H1 (cell line): ENCODE measurements at regions not wholly inside any gene's neighbourhood (a gene's known extent, or its start where the extent isn't known, plus 50 kb on each side); places are given as distances from the start of the nearest gene placed in this dataset.

Experiments
- CTCF ChIA-PET: fragments of 300-600 bp; sonication (Branson Sonifier 250); formaldehyde crosslinking; loops from one replicate; lab custom pipeline; 2021; ENCODE audit not compliant: partially characterized antibody; lab: Charles Lee
- POLR2A ChIA-PET: fragments of 300-600 bp; sonication (Branson Sonifier 250); formaldehyde crosslinking; loops from one replicate; lab custom pipeline; 2021; ENCODE audit warnings: inconsistent platforms; ENCODE audit not compliant: partially characterized antibody; lab: Charles Lee
- DNase-seq, 2 experiments: peaks; one replicate each; pipeline versions ENCODE4 v3.0.0 to v3.0.0-alpha.2; 2010 to 2022; ENCODE audit warnings: low spot score in 2 of 2, low read depth in 1 of 2, mixed read lengths in 1 of 2
- FAIRE-seq: peaks from 2 replicates; lab custom pipeline; 2011; peaks lifted over from hg19 to GRCh38; lab: Jason Lieb, UNC
- H2AFZ ChIP-seq: 2 replicates; pipeline ENCODE4 v1.8.1; 2012; ENCODE audit warnings: low read length, inconsistent platforms
- H2AK5ac ChIP-seq: 2 replicates; pipeline ENCODE4 v1.6.1; 2013; ENCODE audit warnings: low read depth, low read length
- H2BK120ac ChIP-seq: replicated peaks from 2 replicates; pipeline ENCODE3; 2013; ENCODE audit warnings: low read depth, low read length, inconsistent platforms
- H2BK12ac ChIP-seq: 2 replicates; pipeline ENCODE4 v1.6.1; 2013; ENCODE audit warnings: low read depth, low read length
- H2BK15ac ChIP-seq: 2 replicates; pipeline ENCODE4 v1.6.1; 2013; ENCODE audit warnings: low read length
- H2BK20ac ChIP-seq: 2 replicates; pipeline ENCODE4 v1.6.1; 2013; ENCODE audit warnings: low read length
- H2BK5ac ChIP-seq: 2 replicates; pipeline ENCODE4 v1.6.1; 2013; ENCODE audit warnings: low read depth, low read length
- H3K14ac ChIP-seq: 2 replicates; pipeline ENCODE4 v1.6.1; 2013; ENCODE audit warnings: inconsistent platforms; ENCODE audit not compliant: insufficient read length
- H3K18ac ChIP-seq: 2 replicates; pipeline ENCODE4 v1.6.1; 2013; ENCODE audit warnings: low read length; ENCODE audit errors: extremely low read depth
- H3K23ac ChIP-seq: 2 replicates; pipeline ENCODE4 v1.6.1; 2013; ENCODE audit warnings: inconsistent platforms; ENCODE audit not compliant: insufficient read length
- H3K23me2 ChIP-seq: 2 replicates; pipeline ENCODE4 v1.6.1; 2013; ENCODE audit warnings: low read depth, low read length
- H3K27ac ChIP-seq: 2 replicates; pipeline ENCODE4 v1.6.1; 2011; ENCODE audit warnings: low read depth, low read length, inconsistent platforms
- H3K27me3 ChIP-seq, 4 experiments: replicated peaks in 1 of 4; 1 replicate in 1 of 4; 2 replicates in 3 of 4; pipeline versions ENCODE4 v1.6.1 to v1.8.1; 2011 to 2013; ENCODE audit warnings: low read length in 3 of 4, mild to moderate bottlenecking in 3 of 4, inconsistent platforms in 2 of 4, mixed read lengths in 2 of 4, moderate library complexity in 1 of 4; ENCODE audit not compliant: control insufficient read depth in 3 of 4, insufficient read depth in 3 of 4; ENCODE audit errors: extremely low read depth in 1 of 4
- H3K36me3 ChIP-seq, 4 experiments: 2 replicates each; pipeline versions ENCODE4 v1.6.1 to v1.8.1; 2011 to 2013; ENCODE audit warnings: mild to moderate bottlenecking in 4 of 4, low read length in 3 of 4, moderate library complexity in 2 of 4, control low read depth in 1 of 4, inconsistent platforms in 1 of 4; ENCODE audit not compliant: insufficient read depth in 4 of 4, control insufficient read depth in 2 of 4
- H3K4ac ChIP-seq: replicated peaks from 2 replicates; pipeline ENCODE3; 2013; ENCODE audit warnings: low read length, low read depth, mixed read lengths, inconsistent platforms; ENCODE audit not compliant: insufficient read length
- H3K4me1 ChIP-seq, 4 experiments: replicated peaks in 1 of 4; 1 replicate in 1 of 4; 2 replicates in 3 of 4; pipeline versions ENCODE4 v1.6.1 to v1.8.1; 2011 to 2013; ENCODE audit warnings: low read length in 3 of 4, inconsistent platforms in 2 of 4, mixed read lengths in 1 of 4; ENCODE audit not compliant: insufficient read depth in 4 of 4, control insufficient read depth in 3 of 4
- H3K4me2 ChIP-seq, 2 experiments: 2 replicates each; pipeline versions ENCODE4 v1.6.1 to v1.8.1; 2011 to 2013; ENCODE audit warnings: low read depth in 2 of 2, low read length in 2 of 2, control low read depth in 1 of 2, inconsistent platforms in 1 of 2, mild to moderate bottlenecking in 1 of 2; ENCODE audit not compliant: insufficient read depth in 1 of 2
- H3K4me3 ChIP-seq, 4 experiments: fragments of 200-600, 300-600 bp in 1 of 4; sonication (generic), shearing (Covaris generic), sonication (Bioruptor Twin) in 1 of 4; 2 replicates each; pipeline versions ENCODE4 v1.5.1 to v1.8.1; 2011 to 2016; ENCODE audit warnings: low read length in 4 of 4, low read depth in 3 of 4, control low read depth in 2 of 4, inconsistent platforms in 2 of 4, mild to moderate bottlenecking in 2 of 4, mixed read lengths in 1 of 4, moderate library complexity in 1 of 4; ENCODE audit not compliant: insufficient read depth in 2 of 4; ENCODE audit errors: extremely low read depth in 1 of 4
- H3K56ac ChIP-seq: replicated peaks from 2 replicates; pipeline ENCODE3; 2013; ENCODE audit warnings: low read depth, mild to moderate bottlenecking, mixed read lengths, low read length, inconsistent platforms; ENCODE audit not compliant: insufficient read length
- H3K79me1 ChIP-seq: 2 replicates; pipeline ENCODE4 v1.6.1; 2013; ENCODE audit warnings: low read depth, low read length, control low read depth
- H3K79me2 ChIP-seq, 2 experiments: 2 replicates each; pipeline versions ENCODE4 v1.6.1 to v1.8.1; 2012 to 2013; ENCODE audit warnings: low read length in 2 of 2, mild to moderate bottlenecking in 2 of 2, inconsistent platforms in 1 of 2; ENCODE audit not compliant: insufficient read depth in 2 of 2, control insufficient read depth in 1 of 2
- H3K9ac ChIP-seq, 4 experiments: replicated peaks in 1 of 4; 1 replicate in 1 of 4; 2 replicates in 3 of 4; pipeline versions ENCODE4 v1.6.1 to v1.8.1; 2011 to 2013; ENCODE audit warnings: low read depth in 3 of 4, low read length in 3 of 4, control low read depth in 2 of 4, mild to moderate bottlenecking in 2 of 4, moderate library complexity in 2 of 4, inconsistent platforms in 1 of 4; ENCODE audit errors: extremely low read depth in 1 of 4
- H3K9me3 ChIP-seq, 2 experiments: 2 replicates each; pipeline versions ENCODE4 v1.6.1 to v1.8.1; 2012 to 2013; ENCODE audit warnings: mild to moderate bottlenecking in 2 of 2, moderate library complexity in 2 of 2, control low read depth in 1 of 2, inconsistent platforms in 1 of 2, low read depth in 1 of 2, low read length in 1 of 2, mixed read lengths in 1 of 2; ENCODE audit not compliant: insufficient read depth in 2 of 2
- H4K20me1 ChIP-seq, 2 experiments: replicated peaks in 1 of 2; 2 replicates each; pipeline versions ENCODE3 to v1.8.1; 2011 to 2013; ENCODE audit warnings: inconsistent platforms in 2 of 2, low read length in 2 of 2, mild to moderate bottlenecking in 1 of 2; ENCODE audit not compliant: insufficient read depth in 2 of 2, control insufficient read depth in 1 of 2
- H4K5ac ChIP-seq: 2 replicates; pipeline ENCODE4 v1.6.1; 2013; ENCODE audit warnings: low read length, low read depth, mixed read lengths, inconsistent platforms; ENCODE audit not compliant: insufficient read length
- H4K8ac ChIP-seq: 2 replicates; pipeline ENCODE4 v1.8.0; 2013; ENCODE audit warnings: mild to moderate bottlenecking, moderate library complexity, low read length, inconsistent platforms; ENCODE audit not compliant: insufficient read depth; ENCODE audit errors: extremely low read depth
- H4K91ac ChIP-seq: replicated peaks from 2 replicates; pipeline ENCODE3; 2013; ENCODE audit warnings: low read length, mixed read lengths, inconsistent platforms; ENCODE audit not compliant: insufficient read length
- HDAC2 ChIP-seq, 2 experiments: fragments of 300-600 bp in 1 of 2; sonication (generic) in 1 of 2; IDR thresholded peaks; 2 replicates each; pipeline ENCODE4 v1.6.1; 2011 to 2012; ENCODE audit warnings: low read depth in 2 of 2, low read length in 2 of 2, mild to moderate bottlenecking in 2 of 2, moderate library complexity in 2 of 2, borderline replicate concordance in 1 of 2, inconsistent platforms in 1 of 2
- NANOG ChIP-seq: IDR thresholded peaks from 2 replicates; pipeline ENCODE4 v1.6.1; 2011; ENCODE audit warnings: low read length, low read depth, mild to moderate bottlenecking, inconsistent platforms; ENCODE audit not compliant: insufficient read depth, poor library complexity, severe bottlenecking
- SIRT6 ChIP-seq: IDR thresholded peaks from one replicate; pipeline ENCODE4 v1.7.1; 2012; ENCODE audit warnings: low read length, inconsistent platforms
- SP1 ChIP-seq: IDR thresholded peaks from 2 replicates; pipeline ENCODE4 v1.6.1; 2011; ENCODE audit warnings: low read depth, low read length
- WGBS, 2 experiments: shearing (Covaris generic) in 1 of 2; methylation state at CpG; one replicate each; pipeline versions ENCODE4 v1.1.6 to v1.1.7; 2013 to 2015; ENCODE audit warnings: low lambda C conversion rate in 2 of 2, mixed read lengths in 2 of 2, inconsistent platforms in 1 of 2, low coverage in 1 of 2, missing lambda C conversion rate in 1 of 2; ENCODE audit not compliant: insufficient replicate concordance in 2 of 2, insufficient coverage in 1 of 2, insufficient read length in 1 of 2; ENCODE audit errors: extremely low coverage in 1 of 2, missing lambda C conversion rate in 1 of 2; 5-methylcytosine and 5-hydroxymethylcytosine counted together
- TF ChIP-seq, protein P1 (sequence below), 3 experiments: IDR thresholded peaks; 1 replicate in 2 of 3; 2 replicates in 1 of 3; pipeline versions ENCODE4 v1.5.1 to v1.6.1; 2011; ENCODE audit warnings: low read length in 3 of 3, mild to moderate bottlenecking in 3 of 3, inconsistent platforms in 2 of 3, low read depth in 1 of 3, moderate library complexity in 1 of 3; ENCODE audit not compliant: insufficient read depth in 1 of 3; ENCODE audit errors: control extremely low read depth in 1 of 3

DNA sequence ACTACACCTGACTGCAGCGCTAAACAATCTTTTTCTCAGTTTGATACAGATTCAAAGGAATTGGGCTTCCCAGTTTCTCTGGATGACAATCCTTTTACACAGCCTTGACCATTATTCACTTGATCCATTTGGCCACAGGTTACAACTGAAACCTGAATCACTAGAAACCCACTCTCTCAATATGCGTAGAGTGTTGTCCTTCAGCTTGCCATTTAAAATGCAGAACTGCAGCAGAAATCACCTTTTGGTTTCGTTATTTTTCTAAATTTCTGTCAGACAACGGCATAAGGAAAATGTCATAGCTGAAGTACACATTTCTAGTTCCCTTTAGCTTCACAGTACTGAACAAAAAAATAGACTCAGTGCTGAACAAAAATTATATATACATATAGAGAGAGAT is 255.8 kb upstream of the TENM3 start:
- H3K4me3 ChIP-seq = no peak overlapping the region
- no peaks in the 10 kb centered on the region for H3K79me2 ChIP-seq
- no peak overlapping the region for H2BK15ac ChIP-seq
- H4K8ac ChIP-seq = no peak overlapping the region
- H3K9ac ChIP-seq = no peak overlapping the region
- no peaks in the 10 kb centered on the region for H3K23me2 ChIP-seq
- ChIA-PET POLR2A (interaction anchor here (0.9 to 1.3 kb wide), 2 partner anchors 10 to 38 kb away, joined by 3 read pairs; no protein-coding TSS in a partner anchor), CTCF (no interaction called here)
- no peak overlapping the region for H3K4ac ChIP-seq
- H3K14ac ChIP-seq = no peak overlapping the region
- no peak overlapping the region for H4K5ac ChIP-seq
- H4K91ac ChIP-seq = no peak overlapping the region
- no peak overlapping the region for H3K4me2 ChIP-seq
- DNase-seq (no peak), FAIRE-seq (no peak)
- H2BK20ac ChIP-seq = no peak overlapping the region
- no peak overlapping the region for H3K18ac ChIP-seq
- no peak overlapping the region for H2BK5ac ChIP-seq
- no peak overlapping the region for H3K27ac ChIP-seq
- 92% methylated on average over 4 of the region's 4 CpGs; no CpG with 5 or more reads in 1 of the 2 experiments for WGBS, 2 experiments
- H3K79me1 ChIP-seq = no peaks in the 10 kb centered on the region
- H3K36me3 ChIP-seq = no peaks in the 10 kb centered on the region
- no peaks in the 10 kb centered on the region; a peak in 1 of 7 replicates for H3K27me3 ChIP-seq
- H4K20me1 ChIP-seq = no peaks in the 10 kb centered on the region
- no peak overlapping the region for H2BK120ac ChIP-seq
- no peak overlapping the region for H3K23ac ChIP-seq
- peaks cover 0 to 2% (median 0%) of the 10 kb centered on the region in 4 experiments; a peak in 1 of 7 replicates for H3K4me1 ChIP-seq
- no peaks in the 10 kb centered on the region for H3K9me3 ChIP-seq
- no peak overlapping the region for H2AFZ ChIP-seq
- no peak overlapping the region for H3K56ac ChIP-seq
- no peak overlapping the region for H2BK12ac ChIP-seq
- no peak overlapping the region for H2AK5ac ChIP-seq
- no peak for TF ChIP-seq NANOG
- TF ChIP-seq HDAC2 (IDR thresholded peaks at IDR 0.05; ENCODE audit: borderline replicate concordance in 1 of 2, low read depth in 2 of 2, low read length in 2 of 2) = no peak
- no peak for TF ChIP-seq SIRT6
- no peak for TF ChIP-seq SP1
- TF ChIP-seq, protein P1, sequence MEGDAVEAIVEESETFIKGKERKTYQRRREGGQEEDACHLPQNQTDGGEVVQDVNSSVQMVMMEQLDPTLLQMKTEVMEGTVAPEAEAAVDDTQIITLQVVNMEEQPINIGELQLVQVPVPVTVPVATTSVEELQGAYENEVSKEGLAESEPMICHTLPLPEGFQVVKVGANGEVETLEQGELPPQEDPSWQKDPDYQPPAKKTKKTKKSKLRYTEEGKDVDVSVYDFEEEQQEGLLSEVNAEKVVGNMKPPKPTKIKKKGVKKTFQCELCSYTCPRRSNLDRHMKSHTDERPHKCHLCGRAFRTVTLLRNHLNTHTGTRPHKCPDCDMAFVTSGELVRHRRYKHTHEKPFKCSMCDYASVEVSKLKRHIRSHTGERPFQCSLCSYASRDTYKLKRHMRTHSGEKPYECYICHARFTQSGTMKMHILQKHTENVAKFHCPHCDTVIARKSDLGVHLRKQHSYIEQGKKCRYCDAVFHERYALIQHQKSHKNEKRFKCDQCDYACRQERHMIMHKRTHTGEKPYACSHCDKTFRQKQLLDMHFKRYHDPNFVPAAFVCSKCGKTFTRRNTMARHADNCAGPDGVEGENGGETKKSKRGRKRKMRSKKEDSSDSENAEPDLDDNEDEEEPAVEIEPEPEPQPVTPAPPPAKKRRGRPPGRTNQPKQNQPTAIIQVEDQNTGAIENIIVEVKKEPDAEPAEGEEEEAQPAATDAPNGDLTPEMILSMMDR (IDR thresholded peaks at IDR 0.05; ENCODE audit: control extremely low read depth in 1 of 3, insufficient read depth in 1 of 3, low read depth in 1 of 3, low read length in 3 of 3) = no peak
